GM18907 (cell line): ENCODE measurements at regions not wholly inside any gene's neighbourhood (a gene's known extent, or its start where the extent isn't known, plus 50 kb on each side); places are given as distances from the start of the nearest gene placed in this dataset.
"Not testable (repeated sequence)": the region's sequence is repeated elsewhere in the genome, so short reads cannot be mapped to it uniquely, and the experiment has no call there.

Source experiments
- ATAC-seq: cut with Tn5 transposase; IDR thresholded peaks from one replicate; pipeline ENCODE4 v1.9.1; 2021; ENCODE audit warnings: mild to moderate bottlenecking, moderate library complexity; ENCODE audit not compliant: unreplicated experiment

GRCh38 chr1:168490306-168490705, 53.5 kb downstream of the XCL2 start:
- ATAC-seq, result no peak

GRCh38 chr1:168488138-168488537, 55.7 kb downstream of the XCL2 start:
- no peak for ATAC-seq

GRCh38 chr1:168486820-168487219, 57.0 kb downstream of the XCL2 start:
- not testable (repeated sequence) for ATAC-seq

- ATAC-seq, result no peak
Observed at GRCh38 chr1:168485048-168485447, 58.7 kb downstream of the XCL2 start.

- ATAC-seq, result no peak
Observed at GRCh38 chr1:168484083-168484482, 59.7 kb downstream of the XCL2 start.

- ATAC-seq, result no peak
Observed at GRCh38 chr1:168483539-168483938, 60.3 kb downstream of the XCL2 start.

GRCh38 chr1:168482106-168482505, 61.7 kb downstream of the XCL2 start:
- ATAC-seq, result no peak

GRCh38 chr1:168481586-168481985, 62.2 kb downstream of the XCL2 start:
- no peak for ATAC-seq

- no peak for ATAC-seq
Observed at GRCh38 chr1:168480997-168481396, 62.8 kb downstream of the XCL2 start.

GRCh38 chr1:168477792-168478191, 66.0 kb downstream of the XCL2 start:
- ATAC-seq, result no peak

- ATAC-seq, result no peak
Observed at GRCh38 chr1:168476588-168477385, 67.0 kb downstream of the XCL2 start.

GRCh38 chr1:168474322-168474721, 69.5 kb downstream of the XCL2 start:
- ATAC-seq, result no peak

- ATAC-seq, result no peak
Observed at GRCh38 chr1:168473126-168473525, 70.7 kb downstream of the XCL2 start.

- ATAC-seq, result no peak
Observed at GRCh38 chr1:168472223-168472622, 71.6 kb downstream of the XCL2 start.

- ATAC-seq, result no peak
Observed at GRCh38 chr1:168470901-168471431, 72.8 kb downstream of the XCL2 start.

GRCh38 chr1:168469690-168470089, 74.1 kb downstream of the XCL2 start:
- ATAC-seq, result no peak

- peak; percentile 28 for ATAC-seq
Observed at GRCh38 chr1:168468822-168469221, 75.0 kb downstream of the XCL2 start.

GRCh38 chr1:168468042-168468809, 75.6 kb downstream of the XCL2 start:
- peak; percentile 25 for ATAC-seq

GRCh38 chr1:168467452-168467851, 76.3 kb downstream of the XCL2 start:
- no peak for ATAC-seq

- ATAC-seq, result peak; percentile 60
Observed at GRCh38 chr1:168466714-168467131, 77.1 kb downstream of the XCL2 start.

GRCh38 chr1:168466092-168466713, 77.6 kb downstream of the XCL2 start:
- peak; percentile 68 for ATAC-seq
